A172 (cell line): ENCODE measurements at regions not wholly inside any gene's neighbourhood (a gene's known extent, or its start where the extent isn't known, plus 50 kb on each side); places are given as distances from the start of the nearest gene placed in this dataset.
A peak's percentile ranks its signal among the peaks of the same experiment; 100 is the strongest.
"Not testable (repeated sequence)": the region's sequence is repeated elsewhere in the genome, so short reads cannot be mapped to it uniquely, and the experiment has no call there.

Source experiments
- DNase-seq: peaks from one replicate; pipeline ENCODE4 v3.0.0-alpha.2; 2015; ENCODE audit warnings: low spot score

DNA sequence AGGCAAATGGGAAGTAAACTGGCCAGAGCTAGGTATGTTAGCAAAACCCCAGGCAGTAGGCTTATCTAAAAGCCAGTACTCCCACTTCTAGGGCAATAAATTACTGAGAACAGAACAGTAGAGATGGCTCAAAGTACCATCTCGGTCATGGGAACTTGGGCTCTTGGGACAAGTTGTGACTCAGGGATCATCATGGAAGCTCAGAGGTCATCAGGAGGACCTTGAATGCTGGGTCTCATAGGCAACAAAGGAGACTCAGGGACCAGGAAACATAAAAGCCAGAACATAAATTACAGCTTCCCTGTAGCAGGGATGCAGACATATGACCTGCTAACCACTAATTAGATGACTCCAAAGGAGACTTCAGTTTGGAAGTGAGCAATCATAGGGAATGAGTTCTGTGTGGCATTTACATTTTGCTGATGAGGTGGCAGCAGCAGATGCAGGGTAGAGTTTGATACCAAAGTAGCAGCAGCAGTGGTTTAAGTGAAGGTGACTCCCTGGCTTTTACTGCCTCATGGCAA is 97.6 kb upstream of the SCAF11 start:
- DNase-seq = peak; percentile 53

DNA sequence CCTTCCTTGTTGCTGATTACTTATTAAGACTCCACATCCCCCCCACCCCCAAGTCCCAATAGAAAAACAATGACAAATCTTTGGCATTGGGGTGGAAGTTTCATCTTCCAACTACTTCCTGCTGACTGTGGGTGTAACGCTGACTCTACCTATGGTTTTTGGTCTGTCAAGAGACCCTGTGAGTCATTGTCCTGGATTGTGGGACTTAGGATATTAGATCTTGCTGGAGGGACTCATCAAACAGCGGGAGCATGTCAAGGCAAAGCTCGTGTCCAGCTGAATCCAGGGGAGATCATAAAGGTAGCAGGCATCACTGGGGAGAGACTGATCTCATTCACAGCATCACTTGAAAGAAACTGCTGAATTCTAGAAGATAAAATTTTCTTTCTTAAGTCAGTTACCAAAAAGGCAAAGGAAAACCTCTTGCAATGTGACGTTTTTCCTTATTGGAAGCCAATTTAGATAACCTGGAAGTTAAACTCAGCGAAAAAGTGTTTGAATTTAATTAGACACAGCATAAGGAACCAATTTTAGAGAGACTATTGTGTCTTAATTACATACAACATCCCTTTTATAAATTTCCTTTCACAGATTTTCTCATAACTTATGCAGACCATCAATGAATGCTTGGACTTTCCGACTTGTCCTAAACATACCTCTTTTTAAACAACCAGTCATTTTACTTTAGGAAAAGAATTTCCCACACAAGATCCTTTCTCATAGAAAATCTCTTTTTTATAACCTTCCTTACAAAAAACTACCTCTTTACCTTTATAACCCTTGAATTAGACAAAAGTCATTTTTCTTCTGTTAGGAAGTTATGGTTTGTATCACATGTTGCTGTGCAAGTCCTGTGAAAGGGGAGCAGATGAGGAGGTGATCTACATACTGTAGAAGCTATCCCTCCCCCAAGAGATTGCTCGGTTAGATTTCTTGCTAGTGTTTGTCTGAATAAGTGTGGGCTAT is 94.6 kb upstream of the SCAF11 start:
- no peak for DNase-seq

DNA sequence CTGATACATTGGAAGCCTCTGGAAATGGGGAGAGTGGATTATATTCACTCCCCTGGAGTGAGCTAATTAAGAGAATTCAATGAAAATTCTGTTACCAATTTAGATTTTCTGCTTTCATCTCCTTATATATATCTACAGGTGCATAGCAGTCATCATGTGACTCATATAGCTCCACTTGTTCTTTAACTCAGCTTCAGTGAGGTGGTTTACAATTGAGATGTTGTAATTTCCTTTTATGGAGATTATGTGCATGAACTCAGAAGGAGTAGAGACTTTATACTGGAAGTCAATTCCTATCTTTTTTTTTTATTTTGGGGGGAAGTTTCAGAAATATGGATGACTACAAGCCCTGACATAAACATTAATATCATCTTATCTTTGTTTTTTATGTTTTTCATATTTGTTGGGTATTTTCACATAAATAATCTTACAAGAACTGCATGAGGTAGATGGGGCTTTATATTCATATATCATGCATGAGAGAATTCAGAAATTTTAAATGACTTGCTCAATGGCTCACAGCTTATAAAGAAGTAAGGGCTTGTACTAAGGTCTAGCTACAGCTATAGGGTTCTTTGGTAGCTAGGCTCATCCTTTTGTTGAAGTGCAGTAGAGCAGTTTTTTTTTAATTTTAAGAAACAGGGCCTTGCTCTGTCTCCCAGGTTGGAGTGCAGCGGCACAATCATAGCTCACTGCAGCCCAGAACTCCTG is 92.3 kb upstream of the SCAF11 start:
- no peak for DNase-seq

DNA sequence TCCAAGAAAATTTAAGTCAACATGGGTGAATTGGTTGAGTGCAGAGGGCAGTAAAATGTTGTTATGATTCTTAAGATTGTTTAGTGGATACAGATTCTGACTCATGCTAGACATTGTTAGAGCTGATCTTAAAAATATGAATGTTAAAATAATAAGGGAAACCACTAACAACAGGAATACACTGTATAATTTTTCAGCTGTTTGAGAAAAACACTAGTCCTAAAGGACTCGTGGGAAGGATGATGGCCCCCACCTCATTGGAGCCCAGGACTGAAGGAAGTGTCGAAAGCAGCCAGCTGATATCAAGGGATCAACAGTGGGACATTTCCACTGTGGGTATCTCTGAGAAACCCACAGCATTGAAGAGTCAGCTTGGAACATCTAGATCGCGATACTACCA is 82.9 kb upstream of the SCAF11 start:
- DNase-seq = no peak

DNA sequence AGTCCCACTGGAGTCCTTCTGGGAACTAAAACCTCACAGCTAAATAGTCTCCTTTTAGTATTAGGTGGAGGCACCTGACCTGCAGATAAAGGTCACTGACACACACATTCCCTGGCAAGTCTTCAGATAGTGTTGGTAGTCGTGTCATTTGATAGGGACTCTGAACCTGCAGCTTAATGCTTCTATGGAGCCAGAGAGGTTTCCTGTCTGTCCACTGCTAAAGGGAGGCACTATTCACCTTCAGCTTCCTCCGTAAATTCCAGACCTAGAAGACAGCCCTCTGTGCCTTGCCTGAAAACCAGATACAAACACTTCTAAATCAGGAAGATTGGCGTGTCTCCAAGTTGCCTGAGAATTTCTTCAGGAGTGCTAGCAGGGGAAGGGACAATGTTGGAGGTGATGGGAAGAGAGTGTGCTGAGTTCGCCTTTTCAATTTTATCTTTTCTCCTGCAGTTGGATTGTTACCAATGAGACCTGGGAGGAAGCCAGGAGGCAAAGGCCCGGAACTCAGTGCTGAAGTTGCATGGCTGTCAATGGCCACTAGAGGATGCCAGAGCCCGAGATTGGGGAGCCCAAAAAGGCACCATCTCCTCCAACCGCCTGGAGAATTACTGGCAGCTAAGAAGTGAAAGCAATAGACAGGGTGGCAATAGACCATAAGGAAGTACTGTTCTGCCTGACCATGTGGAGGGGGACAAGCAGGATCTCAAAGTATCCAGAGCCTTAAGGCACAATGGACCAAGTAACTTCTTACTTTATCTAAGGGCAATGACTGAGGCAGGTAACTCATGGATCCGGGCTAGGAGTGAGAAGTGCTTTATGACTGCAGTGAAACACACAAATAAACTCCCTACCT is 81.6 kb upstream of the SCAF11 start:
- DNase-seq = peak; percentile 73

DNA sequence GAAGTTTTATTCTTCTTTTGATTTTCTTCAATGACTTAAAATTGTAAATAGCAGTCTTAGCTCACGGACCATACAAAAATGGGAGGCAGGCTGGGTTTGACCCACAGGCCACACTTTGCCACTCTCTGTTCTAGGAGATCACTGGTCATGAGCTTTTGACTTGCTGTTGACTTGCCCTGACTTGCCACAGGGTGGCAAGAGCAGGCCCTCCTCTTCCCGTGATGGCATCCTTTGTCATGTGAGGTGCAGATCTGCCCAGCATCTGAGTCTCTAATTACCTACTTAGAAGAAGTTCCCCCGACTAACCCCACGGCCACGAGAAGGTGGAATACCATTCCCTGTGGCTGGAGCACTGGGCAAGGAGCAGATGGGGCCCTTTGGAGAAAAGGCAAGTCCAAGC is 81.0 kb upstream of the SCAF11 start:
- DNase-seq = no peak

DNA sequence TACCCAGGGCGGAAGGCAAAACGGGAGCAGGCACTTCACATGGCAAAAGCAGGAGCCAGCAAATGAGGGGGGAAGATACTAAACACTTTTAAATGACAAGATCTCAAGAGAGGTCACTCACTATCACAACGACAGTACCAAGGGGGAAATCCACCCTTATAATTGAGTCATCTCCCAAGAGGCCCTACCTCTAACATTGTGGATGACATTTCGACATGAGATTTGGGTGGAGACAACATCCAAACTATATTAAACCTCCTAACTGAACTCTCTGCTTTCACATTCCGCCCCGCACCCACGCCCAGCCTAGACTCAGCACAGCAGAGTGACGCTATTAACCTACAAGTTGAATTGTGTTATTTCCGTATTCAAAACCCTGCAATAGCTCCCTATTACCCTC is 76.7 kb upstream of the SCAF11 start:
- no peak for DNase-seq

DNA sequence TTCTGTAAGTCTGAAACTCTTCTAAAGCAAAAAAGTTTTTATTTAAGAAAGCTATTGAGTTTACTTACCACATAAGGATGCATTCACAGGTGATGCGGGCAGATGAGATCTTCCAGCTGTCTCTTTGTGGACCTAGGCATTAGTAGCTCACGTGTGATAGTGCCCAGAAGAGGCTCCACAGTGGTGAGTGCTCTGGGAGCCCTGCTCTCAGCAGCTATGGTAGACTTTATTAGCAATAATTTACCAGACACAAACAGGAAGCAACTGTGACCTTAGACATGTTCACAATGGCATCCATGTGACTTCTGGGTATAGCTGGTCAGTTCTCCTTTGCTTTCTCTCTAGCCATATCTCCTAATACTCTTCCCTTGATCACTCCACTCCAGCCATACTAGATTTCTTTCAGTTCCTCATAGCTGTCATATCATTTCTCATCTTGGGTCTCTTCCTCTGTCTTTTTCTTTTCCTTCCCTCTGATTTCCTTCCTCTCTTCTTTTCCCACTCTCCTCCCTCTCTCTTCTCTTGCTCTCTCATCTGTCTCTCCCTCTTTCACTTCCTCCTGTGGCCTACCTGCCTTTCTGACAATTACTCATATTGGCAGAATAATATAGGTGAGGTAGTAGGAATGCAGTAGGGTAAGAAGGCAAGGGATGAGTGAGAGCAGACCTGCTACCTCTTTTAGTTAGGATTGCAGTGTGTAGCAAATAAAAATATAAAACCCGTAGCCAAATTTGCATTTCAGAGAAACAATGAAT is 75.2 kb upstream of the SCAF11 start:
- no peak for DNase-seq

DNA sequence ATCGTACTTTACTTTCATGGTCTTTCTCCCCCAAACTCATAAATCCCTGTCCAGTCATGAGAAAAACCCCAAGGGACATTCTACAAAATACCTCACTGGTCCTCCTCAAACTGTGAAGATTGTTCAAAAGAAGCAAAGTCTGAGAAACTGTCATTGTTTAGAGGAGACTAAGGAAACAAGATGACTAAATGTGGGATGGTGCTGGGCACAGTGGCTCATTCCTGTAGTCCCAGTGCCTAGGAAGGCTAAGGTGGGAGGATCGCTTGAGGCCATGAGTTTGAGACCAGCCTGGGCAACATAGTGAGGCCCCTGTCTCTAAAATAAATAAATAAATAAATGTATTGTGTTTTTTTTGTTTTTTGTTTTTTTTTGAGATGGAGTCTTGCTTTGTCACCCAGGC is 74.2 kb upstream of the SCAF11 start:
- no peak for DNase-seq

DNA sequence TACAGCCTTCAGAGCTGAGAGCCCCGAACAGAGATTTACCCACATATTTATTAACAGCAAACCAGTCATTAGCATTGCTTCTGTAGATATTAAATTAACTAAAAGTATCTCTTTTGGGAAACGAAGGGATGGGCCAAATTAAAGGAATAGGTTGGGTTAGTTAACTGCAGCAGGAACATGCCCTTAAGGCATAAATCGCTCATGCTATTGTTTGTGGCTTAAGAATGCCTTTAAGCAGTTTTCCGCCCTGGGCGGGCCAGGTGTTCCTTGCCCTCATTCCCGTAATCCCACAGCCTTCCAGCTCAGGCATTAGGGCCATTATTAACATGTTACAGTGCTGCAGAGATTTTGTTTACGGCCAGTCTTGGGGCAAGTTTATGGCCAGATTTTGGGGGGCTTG is 68.3 kb upstream of the SCAF11 start:
- not testable (repeated sequence) for DNase-seq

DNA sequence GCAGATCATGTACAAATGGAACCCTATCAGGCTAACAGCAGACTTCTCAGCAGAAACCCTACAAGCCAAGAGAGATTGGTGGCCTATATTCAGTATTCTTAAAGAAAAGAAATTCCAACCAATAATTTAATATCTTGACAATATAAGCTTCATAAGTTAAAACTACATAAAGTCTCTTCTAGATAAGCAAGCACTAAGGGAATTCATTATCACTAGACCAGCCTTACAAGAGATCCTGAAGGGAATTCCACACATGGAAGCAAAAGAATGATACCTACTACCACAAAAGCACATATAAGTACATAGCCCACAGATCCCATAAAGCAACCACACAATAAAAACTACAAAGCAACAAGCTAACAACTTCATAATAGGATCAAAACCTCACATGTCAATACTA is 60.4 kb upstream of the SCAF11 start:
- no peak for DNase-seq

DNA sequence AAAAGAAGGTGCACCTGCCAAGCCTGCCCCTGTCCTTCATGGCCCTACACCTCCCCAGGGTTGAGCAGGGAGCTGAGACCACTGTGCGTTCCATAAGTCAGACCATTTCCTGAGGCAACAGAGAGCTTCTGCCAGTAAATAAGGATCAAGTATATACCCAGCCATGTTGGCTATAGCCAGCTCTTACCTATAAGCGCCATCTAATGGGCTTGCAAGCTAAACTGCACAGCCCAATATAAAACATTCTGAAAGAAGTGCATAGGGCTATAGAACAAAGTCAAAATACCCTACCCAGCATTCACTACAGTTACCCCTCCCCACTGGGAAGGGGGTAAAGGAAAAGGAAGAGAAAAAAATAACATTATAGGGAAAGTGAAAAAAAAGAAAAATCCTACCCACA is 59.3 kb upstream of the SCAF11 start:
- no peak for DNase-seq

DNA sequence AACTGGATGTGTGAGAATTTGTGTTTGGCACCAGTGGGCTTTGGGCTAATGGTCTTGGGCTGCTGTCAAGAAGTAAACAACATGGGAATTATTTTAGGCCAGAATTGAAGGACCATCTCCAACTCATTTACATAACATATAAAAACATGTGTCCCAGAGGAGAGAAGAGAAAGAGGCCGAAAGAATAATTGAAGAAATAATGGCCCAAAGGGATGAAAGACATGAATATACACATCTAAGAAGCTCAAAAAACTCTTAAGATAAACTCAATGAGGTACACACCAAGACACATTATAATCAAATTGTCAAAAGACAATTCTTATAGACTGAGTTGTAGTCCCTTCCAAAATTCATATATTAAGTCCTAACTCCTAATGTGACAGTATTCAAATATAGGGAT is 56.1 kb upstream of the SCAF11 start:
- no peak for DNase-seq

DNA sequence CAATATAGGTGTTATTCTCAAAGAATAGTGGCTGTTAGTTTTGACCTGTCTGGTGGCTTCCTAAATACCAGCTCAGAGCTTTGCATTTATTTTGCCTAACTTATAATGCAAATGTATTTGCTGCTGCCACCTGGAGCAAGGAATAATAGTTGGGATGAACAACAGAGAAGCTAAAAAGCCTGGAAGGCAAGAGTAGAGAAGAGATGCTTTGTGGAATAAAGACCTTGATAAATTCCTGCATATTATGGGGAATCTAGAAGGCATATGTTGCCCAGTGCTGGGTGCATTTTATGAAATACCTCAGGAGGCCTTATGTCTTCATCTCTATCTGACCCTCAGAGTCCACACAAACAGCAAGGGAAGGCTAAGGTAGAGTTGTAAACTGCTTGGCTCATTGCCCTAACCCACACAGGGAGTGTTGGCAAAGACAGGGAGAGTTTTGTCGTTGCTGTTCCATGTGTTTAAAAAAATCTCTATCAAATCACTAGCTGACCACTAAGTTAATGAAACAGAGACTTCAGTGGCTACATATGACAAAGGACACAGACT is 53.7 kb upstream of the SCAF11 start:
- no peak for DNase-seq
